ENCODE measurements at regions not wholly inside any gene's neighbourhood (a gene's known extent, or its start where the extent isn't known, plus 50 kb on each side); places are given as distances from the start of the nearest gene placed in this dataset.

DNA sequence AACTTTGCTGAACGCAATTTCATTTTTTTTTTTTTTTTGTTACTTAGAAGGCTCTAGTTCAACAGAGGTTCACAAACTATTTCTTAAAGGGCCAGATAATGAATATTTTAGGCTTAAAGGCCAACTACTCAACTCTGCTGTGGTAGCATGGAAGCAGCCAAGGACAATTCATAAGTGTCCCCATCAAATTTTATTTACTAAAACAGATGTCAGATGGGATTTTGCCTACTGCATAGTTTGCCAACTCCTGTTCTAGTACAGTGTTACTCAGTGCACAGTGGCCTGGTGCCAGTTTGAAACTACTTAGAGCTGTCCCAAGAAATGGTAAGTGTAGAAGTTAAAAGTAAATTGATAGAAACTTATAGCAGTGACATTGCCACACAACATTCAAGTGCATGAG lies 949.4 kb upstream of the FANCL start:
- TF ChIP-seq YY1 (IDR thresholded peaks at IDR 0.05; ENCODE audit: insufficient read depth, insufficient read length) (no peak), SUZ12 (IDR thresholded peaks at IDR 0.05; ENCODE audit: extremely low read depth, insufficient read depth, insufficient read length) (no peak), ZNF274 (IDR thresholded peaks at IDR 0.05; ENCODE audit: low read depth, low read length) (no peak)
